A673 (cell line): ENCODE measurements at regions not wholly inside any gene's neighbourhood (a gene's known extent, or its start where the extent isn't known, plus 50 kb on each side); places are given as distances from the start of the nearest gene placed in this dataset.
A peak's percentile ranks its signal among the peaks of the same experiment; 100 is the strongest.

ENCODE experiments used
- BruUV-seq: library from RNA; stranded (reverse); fragments of 400-500 nt; replicated peaks from 2 replicates; lab custom pipeline; 2021; lab: Mats Ljungman, UMichigan
- CTCF ChIA-PET: fragments of 300-600 bp; sonication (Branson Sonifier 250); formaldehyde crosslinking; loops from one replicate; lab custom pipeline; 2022; ENCODE audit warnings: antibody characterized with exemption; lab: Charles Lee
- POLR2A ChIA-PET: fragments of 300-600 bp; sonication (Branson Sonifier 250); formaldehyde crosslinking; loops from one replicate; lab custom pipeline; 2022; ENCODE audit warnings: antibody characterized with exemption; ENCODE audit not compliant: low non-redundant PET; lab: Charles Lee
- DNase-seq: peaks from one replicate; pipeline ENCODE4 v3.0.0-alpha.2; 2015; ENCODE audit warnings: low spot score
- H3K27ac ChIP-seq: fragments of 200-600 bp; sonication (generic); 2 replicates; pipeline ENCODE4 v1.5.1; 2016; ENCODE audit warnings: mixed run types, low read depth, mild to moderate bottlenecking, mixed read lengths, antibody characterized with exemption, low read length; ENCODE audit not compliant: poor library complexity, severe bottlenecking
- H3K27me3 ChIP-seq: fragments of 200-600 bp; sonication (generic); replicated peaks from 2 replicates; pipeline ENCODE4 v1.6.1; 2017; ENCODE audit warnings: mixed run types, low read depth, mild to moderate bottlenecking, mixed read lengths, antibody characterized with exemption, low read length; ENCODE audit not compliant: insufficient read depth, poor library complexity
- H3K36me3 ChIP-seq: fragments of 200-600 bp; sonication (generic); 2 replicates; pipeline ENCODE4 v1.6.1; 2016; ENCODE audit warnings: mixed run types, mild to moderate bottlenecking, mixed read lengths, antibody characterized with exemption, low read length; ENCODE audit not compliant: insufficient read depth, poor library complexity, severe bottlenecking
- H3K4me1 ChIP-seq: fragments of 200-600 bp; sonication (generic); 2 replicates; pipeline ENCODE4 v1.6.1; 2017; ENCODE audit warnings: mixed run types, mild to moderate bottlenecking, mixed read lengths, antibody characterized with exemption, low read length; ENCODE audit not compliant: insufficient read depth, poor library complexity, severe bottlenecking
- H3K4me3 ChIP-seq: fragments of 200-600 bp; sonication (generic); 2 replicates; pipeline ENCODE4 v1.5.1; 2016; ENCODE audit warnings: low read depth, mixed run types, mild to moderate bottlenecking, mixed read lengths, low read length; ENCODE audit not compliant: poor library complexity, severe bottlenecking
- H3K9me3 ChIP-seq: fragments of 200-600 bp; sonication (generic); 2 replicates; pipeline ENCODE4 v1.6.1; 2016; ENCODE audit warnings: mixed run types, low read depth, mild to moderate bottlenecking, mixed read lengths, antibody characterized with exemption, low read length; ENCODE audit not compliant: poor library complexity, severe bottlenecking
- CTCF ChIP-seq: fragments of 300-800, 200-600 bp; sonication (generic); conservative IDR thresholded peaks from 2 replicates; pipeline ENCODE4 v1.5.1; 2017; ENCODE audit warnings: low read depth, mild to moderate bottlenecking, antibody characterized with exemption, low read length, moderate library complexity, mixed read lengths
- EZH2 ChIP-seq: fragments of 200-600 bp; sonication (generic); IDR thresholded peaks from 2 replicates; pipeline ENCODE4 v1.6.1; 2017; ENCODE audit warnings: borderline replicate concordance, low read depth, mild to moderate bottlenecking, mixed read lengths, antibody characterized with exemption, low read length; ENCODE audit not compliant: poor library complexity, severe bottlenecking
- intact Hi-C: fragments of 100-400 bp; cut with micrococcal nuclease; formaldehyde crosslinking; loops from one replicate; pipeline ENCODE4 v1.10.0; 2022; ENCODE audit not compliant: unreplicated experiment

- intact Hi-C loops = loop anchor here (10.0 kb wide), 2 partner anchors 915 to 1015 kb away; no protein-coding TSS in a partner anchor
- POLR2A ChIA-PET = no interaction called here
These were observed 681.4 kb downstream of the NR2F1-AS1 start for GRCh38 chr5:92899611-92900010.

GRCh38 chr5:92896722-92897121 lies 684.3 kb downstream of the NR2F1-AS1 start:
- Histone ChIP-seq H3K4me1 (no peaks in the 10 kb centered on the region), H3K9me3 (no peaks in the 10 kb centered on the region), H3K27ac (no peak overlapping the region), H3K36me3 (no peaks in the 10 kb centered on the region), H3K4me3 (no peak overlapping the region), H3K27me3 (no peaks in the 10 kb centered on the region)
- BruUV-seq = no TSS peak
- intact Hi-C loops = no loop called here
- ChIA-PET CTCF (no interaction called here), POLR2A (no interaction called here)
- no peak for DNase-seq
- TF ChIP-seq EZH2 (no peak), CTCF (no peak)

More at GRCh38 chr5:92899611-92900010, 681.4 kb downstream of the NR2F1-AS1 start:
- no peak for DNase-seq
- H3K27me3 ChIP-seq = no peaks in the 10 kb centered on the region
- no peaks in the 10 kb centered on the region for H3K36me3 ChIP-seq
- CTCF ChIA-PET = no interaction called here
- no peaks in the 10 kb centered on the region for H3K4me1 ChIP-seq
- TF ChIP-seq EZH2 (no peak), CTCF (no peak)
- BruUV-seq = no TSS peak
- no peak overlapping the region for H3K27ac ChIP-seq
- no peak overlapping the region for H3K4me3 ChIP-seq
- H3K9me3 ChIP-seq = no peaks in the 10 kb centered on the region

- BruUV-seq = no TSS peak
- intact Hi-C loops = no loop called here
These were observed 690.2 kb downstream of the NR2F1-AS1 start for GRCh38 chr5:92890841-92891244.

More at GRCh38 chr5:92890841-92891244, 690.2 kb downstream of the NR2F1-AS1 start:
- no peaks in the 10 kb centered on the region for H3K9me3 ChIP-seq
- no peaks in the 10 kb centered on the region for H3K27me3 ChIP-seq
- ChIA-PET POLR2A (no interaction called here), CTCF (interaction anchor here (0.6 kb wide), 1 partner anchor 55 kb away, joined by 3 read pairs; no protein-coding TSS in a partner anchor)
- H3K4me3 ChIP-seq = no peak overlapping the region
- H3K27ac ChIP-seq = no peak overlapping the region
- TF ChIP-seq CTCF (no peak), EZH2 (no peak)
- no peaks in the 10 kb centered on the region for H3K4me1 ChIP-seq
- peak; percentile 31 for DNase-seq
- no peaks in the 10 kb centered on the region for H3K36me3 ChIP-seq
